ENCODE measurements at regions not wholly inside any gene's neighbourhood (a gene's known extent, or its start where the extent isn't known, plus 50 kb on each side); places are given as distances from the start of the nearest gene placed in this dataset.
A peak's percentile ranks its signal among the peaks of the same experiment; 100 is the strongest.

DNA sequence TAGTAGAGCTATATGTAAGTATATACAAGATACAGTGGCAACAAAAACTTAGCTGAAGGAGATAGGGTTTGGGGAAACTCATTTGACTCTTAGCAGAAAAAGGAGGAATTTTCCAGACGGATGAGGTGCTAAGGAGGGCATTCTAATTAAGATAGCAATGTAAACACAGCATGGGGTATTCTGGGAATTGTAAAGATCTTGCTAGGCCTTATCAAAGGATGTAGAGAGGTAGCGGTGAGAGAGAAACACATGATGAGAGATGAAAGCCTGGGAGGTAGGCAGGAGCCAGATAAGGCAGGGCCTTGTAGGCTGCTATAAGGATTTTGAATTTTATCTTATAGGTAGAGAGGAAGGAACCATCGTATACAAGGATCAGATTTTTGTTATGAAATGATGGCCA is 106.6 kb upstream of the KCNN2 start:
- H3K27ac ChIP-seq = no peak overlapping the region
- TF ChIP-seq ZFX (IDR thresholded peaks at IDR 0.05; ENCODE audit: borderline replicate concordance) = no peak
- TF ChIP-seq, protein P1, sequence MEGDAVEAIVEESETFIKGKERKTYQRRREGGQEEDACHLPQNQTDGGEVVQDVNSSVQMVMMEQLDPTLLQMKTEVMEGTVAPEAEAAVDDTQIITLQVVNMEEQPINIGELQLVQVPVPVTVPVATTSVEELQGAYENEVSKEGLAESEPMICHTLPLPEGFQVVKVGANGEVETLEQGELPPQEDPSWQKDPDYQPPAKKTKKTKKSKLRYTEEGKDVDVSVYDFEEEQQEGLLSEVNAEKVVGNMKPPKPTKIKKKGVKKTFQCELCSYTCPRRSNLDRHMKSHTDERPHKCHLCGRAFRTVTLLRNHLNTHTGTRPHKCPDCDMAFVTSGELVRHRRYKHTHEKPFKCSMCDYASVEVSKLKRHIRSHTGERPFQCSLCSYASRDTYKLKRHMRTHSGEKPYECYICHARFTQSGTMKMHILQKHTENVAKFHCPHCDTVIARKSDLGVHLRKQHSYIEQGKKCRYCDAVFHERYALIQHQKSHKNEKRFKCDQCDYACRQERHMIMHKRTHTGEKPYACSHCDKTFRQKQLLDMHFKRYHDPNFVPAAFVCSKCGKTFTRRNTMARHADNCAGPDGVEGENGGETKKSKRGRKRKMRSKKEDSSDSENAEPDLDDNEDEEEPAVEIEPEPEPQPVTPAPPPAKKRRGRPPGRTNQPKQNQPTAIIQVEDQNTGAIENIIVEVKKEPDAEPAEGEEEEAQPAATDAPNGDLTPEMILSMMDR (IDR thresholded peaks at IDR 0.05) = no peak

DNA sequence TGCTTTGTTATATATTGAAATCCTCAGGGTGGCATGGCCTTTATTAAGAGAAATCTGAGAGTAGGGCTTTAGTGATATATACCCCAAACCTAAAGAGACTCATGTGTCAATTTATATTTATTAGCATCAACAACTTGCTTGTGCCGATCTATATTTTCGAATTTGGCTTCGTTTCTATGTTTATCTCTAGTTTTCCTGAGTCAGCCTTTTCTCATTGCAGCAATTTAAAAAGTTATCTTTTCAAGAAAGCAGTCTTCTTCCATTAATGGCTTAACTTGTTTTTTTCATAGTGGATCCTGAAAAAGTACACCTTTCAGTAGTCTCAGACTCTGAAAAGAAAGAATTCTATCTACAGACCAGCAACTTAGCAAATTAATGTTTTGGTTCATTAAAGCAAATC is 99.9 kb upstream of the KCNN2 start:
- no peak for TF ChIP-seq ZFX (IDR thresholded peaks at IDR 0.05; ENCODE audit: borderline replicate concordance)
- TF ChIP-seq, protein P1 (IDR thresholded peaks at IDR 0.05) = no peak
- no peak overlapping the region for H3K27ac ChIP-seq

DNA sequence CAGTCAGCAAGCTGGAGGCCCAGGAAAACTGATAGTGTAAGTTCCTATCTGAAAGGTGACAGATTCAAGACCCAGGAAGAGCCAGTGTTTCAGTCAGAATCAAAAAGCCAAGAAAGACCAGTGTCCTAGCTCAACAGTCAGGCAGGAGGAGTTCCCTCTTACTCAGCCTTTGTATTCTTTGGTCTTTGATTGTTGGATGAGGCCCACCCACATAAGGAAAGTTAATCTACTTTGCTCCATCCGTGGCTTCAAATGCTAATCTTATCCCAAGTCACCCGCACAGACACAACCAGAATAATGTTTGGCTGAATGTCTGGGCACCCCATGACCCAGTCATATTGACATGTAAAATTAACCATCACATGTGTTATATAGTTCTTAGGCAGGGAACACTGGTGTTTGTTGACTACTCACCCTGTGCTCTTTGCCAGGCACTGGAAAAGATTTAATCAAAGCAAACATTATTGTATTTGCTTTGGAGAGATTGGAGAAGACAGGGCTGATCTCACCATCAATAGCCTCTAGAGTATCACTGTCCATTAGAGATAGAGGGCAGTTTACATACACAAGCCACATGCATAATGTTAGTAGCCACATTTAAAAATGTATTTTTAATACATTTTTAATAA is 96.3 kb upstream of the KCNN2 start:
- no peak overlapping the region for H3K27ac ChIP-seq
- TF ChIP-seq, protein P1 (IDR thresholded peaks at IDR 0.05) = no peak
- no peak for TF ChIP-seq ZFX (IDR thresholded peaks at IDR 0.05; ENCODE audit: borderline replicate concordance)

DNA sequence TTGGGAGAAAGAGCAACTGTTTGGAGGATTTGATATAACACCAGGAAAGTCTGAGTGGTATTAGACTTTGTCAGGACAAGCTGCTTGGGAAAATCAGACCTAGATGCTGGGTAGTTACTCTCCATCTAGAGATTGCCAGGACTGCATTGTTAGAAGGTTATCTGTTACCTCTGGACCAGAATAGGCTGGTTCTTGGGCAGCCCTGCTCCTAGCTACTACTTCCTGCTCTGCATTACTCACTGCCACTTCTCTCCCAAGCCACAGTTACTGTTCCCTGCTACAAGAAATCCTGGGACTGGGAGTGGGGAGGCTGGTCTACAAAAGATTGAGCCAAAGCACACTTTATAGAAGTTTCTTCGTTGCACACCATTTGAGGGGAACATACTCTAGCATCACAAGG is 95.5 kb upstream of the KCNN2 start:
- TF ChIP-seq, protein P1 (IDR thresholded peaks at IDR 0.05) = no peak
- TF ChIP-seq ZFX (IDR thresholded peaks at IDR 0.05; ENCODE audit: borderline replicate concordance) = no peak
- H3K27ac ChIP-seq = no peak overlapping the region

DNA sequence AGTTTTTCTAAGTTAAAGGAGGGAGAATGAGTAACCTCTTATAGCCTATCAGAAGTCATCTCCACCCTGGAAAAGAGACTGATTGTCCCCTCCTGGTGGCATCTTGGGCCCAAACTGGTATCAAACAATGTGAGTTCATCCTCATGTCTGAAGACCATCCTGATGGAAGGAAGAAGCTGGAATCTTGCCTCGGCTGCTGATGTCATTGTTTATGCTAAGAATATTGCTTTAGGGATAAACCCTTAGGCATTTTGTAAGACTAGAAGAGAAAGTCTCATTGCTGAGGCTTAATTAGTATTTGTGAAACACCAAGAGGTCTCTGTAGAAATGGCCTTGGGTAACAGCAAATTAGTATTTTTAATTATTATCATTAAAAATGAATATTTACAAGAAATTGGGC is 65.7 kb upstream of the KCNN2 start:
- TF ChIP-seq, protein P1 (IDR thresholded peaks at IDR 0.05) = no peak
- no peak for TF ChIP-seq ZFX (IDR thresholded peaks at IDR 0.05; ENCODE audit: borderline replicate concordance)
- no peak overlapping the region for H3K27ac ChIP-seq

DNA sequence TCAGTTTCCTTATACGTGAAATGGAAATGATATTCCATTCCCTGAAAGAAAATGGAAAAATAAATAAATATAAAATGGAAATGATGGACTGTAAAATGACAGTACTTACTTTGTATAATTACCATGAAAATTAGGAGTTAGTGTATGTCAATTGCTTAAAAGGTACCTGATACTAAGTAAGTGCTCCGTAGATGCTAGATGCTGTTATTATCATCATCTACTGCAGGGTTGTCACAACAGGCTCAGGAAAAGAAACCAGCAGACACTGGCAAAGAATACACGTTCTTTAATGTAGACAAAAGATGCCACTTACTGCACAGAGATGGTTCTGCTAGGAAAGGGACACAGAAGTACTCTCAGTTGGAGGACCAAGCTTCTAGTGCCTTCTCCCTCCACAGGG is 64.0 kb upstream of the KCNN2 start:
- TF ChIP-seq, protein P1 (IDR thresholded peaks at IDR 0.05) = no peak
- no peak for TF ChIP-seq ZFX (IDR thresholded peaks at IDR 0.05; ENCODE audit: borderline replicate concordance)
- H3K27ac ChIP-seq = no peak overlapping the region

DNA sequence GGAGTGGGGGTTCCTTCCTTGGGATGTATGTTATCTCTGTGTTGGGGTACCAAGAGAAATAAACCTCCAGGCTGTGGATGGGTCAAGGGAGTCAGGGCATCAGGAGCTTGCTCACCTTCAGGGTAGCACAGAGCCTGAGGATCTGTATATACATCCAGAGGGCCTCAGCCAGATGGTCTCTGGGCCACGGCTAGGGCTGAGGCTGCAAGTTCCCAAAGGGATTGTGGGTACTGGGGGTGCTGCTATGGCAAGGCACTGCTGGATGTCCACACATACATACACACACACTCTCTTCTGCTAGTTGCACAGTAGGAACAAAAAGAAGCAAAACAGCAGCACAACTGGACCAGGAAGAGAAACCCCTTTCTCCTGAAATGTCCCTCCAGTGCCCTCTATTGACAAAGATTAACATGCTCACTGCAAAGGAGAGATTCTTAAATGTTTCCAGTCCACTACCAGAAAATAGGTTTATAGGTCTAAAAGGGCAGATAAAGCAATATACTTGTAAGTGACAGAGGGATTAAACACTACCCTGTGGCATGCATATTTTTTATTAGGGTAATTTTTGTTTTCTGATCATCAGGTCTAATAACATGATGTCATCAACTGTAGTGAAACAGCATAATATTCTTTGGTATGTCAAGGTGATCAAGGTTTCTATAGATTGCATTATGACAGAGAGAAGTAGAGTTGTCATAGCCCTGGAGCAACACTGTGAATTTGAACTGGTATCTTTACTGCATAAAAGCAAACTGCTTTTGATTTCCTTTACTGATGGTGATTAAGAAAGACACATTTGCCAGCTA is 56.3 kb upstream of the KCNN2 start:
- no peak overlapping the region for H3K27ac ChIP-seq
- no peak for TF ChIP-seq ZFX (IDR thresholded peaks at IDR 0.05; ENCODE audit: borderline replicate concordance)
- TF ChIP-seq, protein P1 (IDR thresholded peaks at IDR 0.05) = peak; percentile 80
